Esophagus squamous epithelium (tissue), 4 donors: ENCODE measurements at regions not wholly inside any gene's neighbourhood (a gene's known extent, or its start where the extent isn't known, plus 50 kb on each side); places are given as distances from the start of the nearest gene placed in this dataset.

ENCODE experiments used
- CTCF ChIP-seq, 6 experiments: fragments of 450-650 bp in 4 of 6; fragments of 200-600 bp in 2 of 6; sonication (generic) in 2 of 6; IDR thresholded peaks; one replicate each; pipeline ENCODE4 v1.5.1; 2016 to 2019; ENCODE audit warnings: antibody characterized with exemption in 6 of 6, mild to moderate bottlenecking in 4 of 6, moderate library complexity in 4 of 6
- POLR2A ChIP-seq, 4 donors: fragments of 450-650 bp; IDR thresholded peaks; one replicate each; pipeline ENCODE4 v1.6.1; 2017; ENCODE audit warnings: antibody characterized with exemption in 4 of 4, mild to moderate bottlenecking in 4 of 4, moderate library complexity in 3 of 4

DNA sequence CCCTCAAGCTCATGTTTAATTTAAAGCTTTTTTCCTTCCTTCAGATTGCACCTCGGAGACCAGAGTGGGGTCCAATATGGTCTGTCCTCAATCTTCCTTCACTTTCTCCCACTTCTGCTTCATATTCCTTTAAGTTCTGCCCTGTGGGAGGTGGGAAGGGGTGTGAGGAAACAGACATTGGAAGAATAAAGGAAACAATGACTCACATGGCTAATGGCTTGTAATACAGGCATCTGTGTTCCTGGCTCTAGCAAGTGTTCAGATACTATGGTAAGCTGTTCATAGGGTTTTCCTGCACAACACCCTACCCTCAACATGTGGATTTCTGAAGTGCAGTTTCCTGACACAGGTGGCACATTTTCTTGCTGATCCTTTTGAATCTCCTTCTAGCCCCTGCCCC is 209.5 kb downstream of the PIK3C3 start:
- no peak for TF ChIP-seq CTCF (IDR thresholded peaks at IDR 0.05)
- TF ChIP-seq POLR2A (IDR thresholded peaks at IDR 0.05) = no peak
